ENCODE measurements at regions not wholly inside any gene's neighbourhood (a gene's known extent, or its start where the extent isn't known, plus 50 kb on each side); places are given as distances from the start of the nearest gene placed in this dataset.
"Not testable (repeated sequence)": the region's sequence is repeated elsewhere in the genome, so short reads cannot be mapped to it uniquely, and the experiment has no call there.

DNA sequence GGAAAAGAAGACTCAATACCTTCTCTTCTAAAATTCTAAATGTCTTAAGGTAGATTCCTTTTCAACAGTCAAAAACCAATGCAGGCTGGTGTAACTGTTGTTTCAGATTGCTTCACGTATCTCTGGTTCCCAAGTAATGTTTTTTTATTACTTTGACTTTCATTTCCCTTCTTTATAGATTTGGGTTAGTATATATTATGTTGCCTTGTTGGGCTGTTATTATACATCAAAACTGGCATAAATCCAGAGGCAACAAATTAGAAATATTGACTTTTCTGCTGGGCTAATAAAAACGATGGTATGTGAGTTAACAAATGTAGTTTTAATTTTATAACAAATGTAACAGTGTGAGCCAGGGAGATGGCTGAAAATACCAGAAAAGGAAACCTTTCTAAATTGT lies 444.7 kb upstream of the TENM3 start:
- H3K4me3 ChIP-seq (replicated peaks; ENCODE audit: low read depth, low read length): no peak overlapping the region
- TF ChIP-seq CTCF (IDR thresholded peaks at IDR 0.05; ENCODE audit: low read depth, low read length, missing control alignments): no peak
- DNase-seq (ENCODE audit: extremely low read depth, low read depth): no peak

DNA sequence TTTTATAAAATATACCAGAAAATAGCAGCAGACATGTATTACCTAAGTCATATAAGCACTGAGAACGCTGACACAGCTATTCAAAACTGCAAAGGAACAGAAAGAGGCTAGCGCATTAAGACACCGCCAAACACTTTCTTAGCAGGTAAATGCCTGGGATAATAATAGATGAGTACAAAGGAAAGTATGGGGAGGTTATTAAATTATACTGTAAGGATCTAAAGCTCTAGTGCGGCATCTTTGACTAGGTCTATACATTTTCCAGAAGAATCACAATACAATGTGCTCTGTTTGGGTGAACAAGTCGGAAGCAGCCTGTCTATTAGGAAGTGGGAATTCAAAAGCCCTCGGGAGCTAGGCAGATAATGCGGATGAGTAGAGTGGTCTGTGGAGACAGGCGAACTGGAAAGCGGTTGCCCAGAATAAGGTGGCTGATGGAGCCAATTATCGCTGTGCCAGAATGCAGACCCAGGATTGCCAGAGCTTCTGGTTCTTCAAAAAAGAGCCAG lies 443.6 kb upstream of the TENM3 start:
- no peak for TF ChIP-seq CTCF (IDR thresholded peaks at IDR 0.05; ENCODE audit: low read depth, low read length, missing control alignments)
- no peak overlapping the region for H3K4me3 ChIP-seq (replicated peaks; ENCODE audit: low read depth, low read length)
- DNase-seq (ENCODE audit: extremely low read depth, low read depth): no peak

- no peak overlapping the region for H3K4me3 ChIP-seq (replicated peaks; ENCODE audit: low read depth, low read length)
- no peak for DNase-seq (ENCODE audit: extremely low read depth, low read depth)
- TF ChIP-seq CTCF (IDR thresholded peaks at IDR 0.05; ENCODE audit: low read depth, low read length, missing control alignments): no peak
These were observed 441.0 kb upstream of the TENM3 start for GRCh38 chr4:181802207-181802606.

GRCh38 chr4:181807771-181808170 lies 435.4 kb upstream of the TENM3 start:
- no peak for DNase-seq (ENCODE audit: extremely low read depth, low read depth)
- TF ChIP-seq CTCF (IDR thresholded peaks at IDR 0.05; ENCODE audit: low read depth, low read length, missing control alignments): no peak
- no peak overlapping the region for H3K4me3 ChIP-seq (replicated peaks; ENCODE audit: low read depth, low read length)

- no peak for TF ChIP-seq CTCF (IDR thresholded peaks at IDR 0.05; ENCODE audit: low read depth, low read length, missing control alignments)
- DNase-seq (ENCODE audit: extremely low read depth, low read depth): no peak
- H3K4me3 ChIP-seq (replicated peaks; ENCODE audit: low read depth, low read length): no peak overlapping the region
These were observed 432.5 kb upstream of the TENM3 start for GRCh38 chr4:181810711-181811110.

GRCh38 chr4:181811550-181811949 lies 431.7 kb upstream of the TENM3 start:
- not testable (repeated sequence) for H3K4me3 ChIP-seq (replicated peaks; ENCODE audit: low read depth, low read length); DNase-seq (ENCODE audit: extremely low read depth, low read depth)

DNA sequence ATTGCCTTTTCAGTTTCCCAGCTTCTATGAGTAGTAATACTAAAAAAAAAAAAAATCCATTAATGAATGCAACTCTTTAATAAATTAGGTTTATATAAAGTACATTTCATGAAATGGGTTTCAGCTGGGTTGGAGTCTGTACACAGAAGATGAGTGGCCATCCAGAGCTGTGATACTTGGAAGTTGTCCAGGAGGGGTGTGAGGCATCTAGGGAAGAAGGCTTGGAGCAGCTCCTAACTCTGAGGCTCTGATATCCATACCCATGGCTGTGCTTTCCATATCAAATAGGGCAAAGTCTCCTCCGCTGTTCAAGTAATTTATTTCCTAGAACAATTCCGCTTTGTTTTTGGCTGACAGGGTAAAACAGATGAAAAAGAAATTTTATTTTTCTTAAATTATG lies 423.3 kb upstream of the TENM3 start:
- no peak for TF ChIP-seq CTCF (IDR thresholded peaks at IDR 0.05; ENCODE audit: low read depth, low read length, missing control alignments)
- no peak overlapping the region for H3K4me3 ChIP-seq (replicated peaks; ENCODE audit: low read depth, low read length)
- no peak for DNase-seq (ENCODE audit: extremely low read depth, low read depth)

Measured in HFF-Myc (cell line).